Fibroblast of lung (primary cell): ENCODE measurements at regions not wholly inside any gene's neighbourhood (a gene's known extent, or its start where the extent isn't known, plus 50 kb on each side); places are given as distances from the start of the nearest gene placed in this dataset.
A peak's percentile ranks its signal among the peaks of the same experiment; 100 is the strongest.

Experiments used
- DNase-seq, 2 donors: peaks; one replicate each; pipeline versions ENCODE4 v3.0.0 to v3.0.0-alpha.2; 2010; ENCODE audit warnings: low read depth in 2 of 2
- H2AFZ ChIP-seq: 2 replicates; pipeline ENCODE4 v1.5.1; 2012; ENCODE audit warnings: low read length, control low read depth, inconsistent platforms
- H3K27ac ChIP-seq: 2 replicates; pipeline ENCODE4 v1.5.1; 2011; ENCODE audit warnings: low read length, control low read depth; ENCODE audit not compliant: insufficient read depth
- H3K27me3 ChIP-seq: 2 replicates; pipeline ENCODE4 v1.5.1; 2011; ENCODE audit warnings: mild to moderate bottlenecking, low read length; ENCODE audit not compliant: control insufficient read depth, insufficient read depth
- H3K36me3 ChIP-seq: 2 replicates; pipeline ENCODE4 v1.5.1; 2011; ENCODE audit warnings: low read length; ENCODE audit not compliant: control insufficient read depth, insufficient read depth
- H3K4me1 ChIP-seq: 2 replicates; pipeline ENCODE4 v1.5.1; 2011; ENCODE audit warnings: low read length; ENCODE audit not compliant: control insufficient read depth, insufficient read depth; ENCODE audit errors: extremely low read depth
- H3K4me2 ChIP-seq: 2 replicates; pipeline ENCODE4 v1.5.1; 2011; ENCODE audit warnings: low read length, control low read depth; ENCODE audit not compliant: insufficient read depth; ENCODE audit errors: extremely low read depth
- H3K4me3 ChIP-seq, 4 experiments: fragments of 200-600 bp in 1 of 4; sonication (generic) in 1 of 4; replicated peaks in 1 of 4; 2 replicates each; pipeline ENCODE4 v1.5.1; 2011 to 2016; ENCODE audit warnings: low read length in 4 of 4, low read depth in 3 of 4, mild to moderate bottlenecking in 3 of 4, control low read depth in 2 of 4, inconsistent platforms in 1 of 4, mixed read lengths in 1 of 4; ENCODE audit not compliant: insufficient read depth in 1 of 4; ENCODE audit errors: control extremely low read depth in 1 of 4
- H3K79me2 ChIP-seq: 2 replicates; pipeline ENCODE4 v1.5.1; 2012; ENCODE audit warnings: mild to moderate bottlenecking, low read length, inconsistent platforms; ENCODE audit not compliant: control insufficient read depth, insufficient read depth
- H3K9ac ChIP-seq: 2 replicates; pipeline ENCODE4 v1.5.1; 2011; ENCODE audit warnings: mild to moderate bottlenecking, low read length, control low read depth; ENCODE audit not compliant: insufficient read depth
- H3K9me3 ChIP-seq: 2 replicates; pipeline ENCODE4 v1.5.1; 2012; ENCODE audit warnings: low read depth, low read length; ENCODE audit not compliant: control insufficient read depth, insufficient read depth
- H4K20me1 ChIP-seq: 2 replicates; pipeline ENCODE4 v1.5.1; 2011; ENCODE audit warnings: low read length; ENCODE audit not compliant: control insufficient read depth, insufficient read depth; ENCODE audit errors: extremely low read depth
- CTCF ChIP-seq, 2 donors: IDR thresholded peaks in 1 of 2; conservative IDR thresholded peaks in 1 of 2; 1 replicate in 1 of 2; 2 replicates in 1 of 2; pipeline ENCODE4 v1.5.1; 2011 to 2012; ENCODE audit warnings: low read length in 2 of 2, control low read depth in 1 of 2, inconsistent platforms in 1 of 2, low read depth in 1 of 2, mild to moderate bottlenecking in 1 of 2
- EZH2 ChIP-seq: IDR thresholded peaks from 2 replicates; pipeline ENCODE4 v1.5.1; 2012; ENCODE audit warnings: low read length, control low read depth, mild to moderate bottlenecking; ENCODE audit errors: missing control alignments

- Histone ChIP-seq H3K4me3 (no peak overlapping the region), H3K79me2 (no peaks in the 10 kb centered on the region), H3K4me2 (no peak overlapping the region)
These were observed 477.4 kb upstream of the ADAMTS16 start for GRCh38 chr5:4662756-4663155.

DNA sequence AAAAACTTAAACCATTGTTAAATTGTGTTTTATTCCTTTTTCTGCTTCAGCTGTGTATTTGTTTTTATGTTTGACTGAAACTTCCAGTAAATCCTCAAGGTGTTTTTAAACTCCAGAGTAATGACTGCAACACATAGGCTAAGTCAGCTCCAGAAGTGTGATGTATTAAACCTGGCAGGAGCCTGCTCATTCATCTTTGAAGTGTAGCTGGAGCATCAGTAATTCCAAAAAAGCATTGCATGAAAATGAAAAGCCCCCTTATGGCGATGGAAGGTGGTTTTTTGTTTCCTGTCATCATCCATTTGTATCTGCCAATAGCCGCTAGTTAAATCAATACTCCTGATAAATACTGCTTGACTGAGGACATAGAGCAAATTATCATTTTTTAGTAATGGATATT, 474.2 kb upstream of the ADAMTS16 start:
- no peaks in the 10 kb centered on the region for H3K79me2 ChIP-seq
- H3K9me3 ChIP-seq, result no peaks in the 10 kb centered on the region
- H3K4me1 ChIP-seq, result no peaks in the 10 kb centered on the region
- H2AFZ ChIP-seq, result no peak overlapping the region
- no peak overlapping the region for H3K4me3 ChIP-seq
- H3K4me2 ChIP-seq, result no peak overlapping the region
- no peak for TF ChIP-seq EZH2
- TF ChIP-seq CTCF (conservative IDR thresholded peaks at IDR 0.05 in 1 of 2, IDR thresholded peaks at IDR 0.05 in 1 of 2; ENCODE audit: low read depth in 1 of 2, low read length in 2 of 2), result no peak
- no peaks in the 10 kb centered on the region for H4K20me1 ChIP-seq
- no peak overlapping the region for H3K9ac ChIP-seq
- H3K27me3 ChIP-seq, result no peaks in the 10 kb centered on the region
- no peaks in the 10 kb centered on the region for H3K36me3 ChIP-seq
- no peak overlapping the region for H3K27ac ChIP-seq
- DNase-seq, result no peak

More at GRCh38 chr5:4662756-4663155, 477.4 kb upstream of the ADAMTS16 start:
- H3K27me3 ChIP-seq, result no peaks in the 10 kb centered on the region
- TF ChIP-seq EZH2 (no peak), CTCF (conservative IDR thresholded peaks at IDR 0.05 in 1 of 2, IDR thresholded peaks at IDR 0.05 in 1 of 2; ENCODE audit: low read depth in 1 of 2, low read length in 2 of 2) (no peak)
- H3K9me3 ChIP-seq, result no peaks in the 10 kb centered on the region
- no peak overlapping the region for H3K9ac ChIP-seq
- no peaks in the 10 kb centered on the region for H3K36me3 ChIP-seq
- no peak overlapping the region for H3K27ac ChIP-seq
- no peaks in the 10 kb centered on the region for H4K20me1 ChIP-seq
- H2AFZ ChIP-seq, result no peak overlapping the region
- no peak for DNase-seq
- H3K4me1 ChIP-seq, result no peaks in the 10 kb centered on the region

DNA sequence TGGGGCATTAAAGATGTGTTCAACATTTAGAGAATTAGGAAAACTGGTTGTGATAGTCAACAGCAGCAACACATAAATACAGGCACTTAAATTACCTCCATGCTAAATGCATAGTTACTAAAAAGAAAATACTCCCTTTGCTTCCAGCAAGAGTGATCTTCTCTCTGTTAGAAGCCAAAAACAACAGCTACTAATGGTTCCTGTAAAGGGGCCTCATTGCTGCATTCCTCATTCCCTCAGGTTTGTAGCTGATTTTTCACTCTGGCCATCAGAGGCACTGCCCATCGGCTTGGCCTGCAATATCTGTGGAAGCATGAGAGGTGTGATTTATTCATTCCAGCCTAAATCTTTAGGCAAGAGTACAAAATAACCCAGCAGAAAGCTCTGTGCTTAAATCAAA, 466.0 kb upstream of the ADAMTS16 start:
- Histone ChIP-seq H3K4me1 (no peaks in the 10 kb centered on the region), H3K79me2 (no peaks in the 10 kb centered on the region), H3K27me3 (no peaks in the 10 kb centered on the region), H2AFZ (no peak overlapping the region), H3K4me3 (no peak overlapping the region), H3K36me3 (no peaks in the 10 kb centered on the region), H4K20me1 (no peaks in the 10 kb centered on the region), H3K9me3 (no peaks in the 10 kb centered on the region), H3K4me2 (no peak overlapping the region), H3K9ac (no peak overlapping the region), H3K27ac (no peak overlapping the region)
- no peak for TF ChIP-seq CTCF (conservative IDR thresholded peaks at IDR 0.05 in 1 of 2, IDR thresholded peaks at IDR 0.05 in 1 of 2; ENCODE audit: low read depth in 1 of 2, low read length in 2 of 2)
- TF ChIP-seq EZH2, result no peak
- peak in 1 of 2 donors; percentile 78 for DNase-seq
